ENCODE measurements at regions not wholly inside any gene's neighbourhood (a gene's known extent, or its start where the extent isn't known, plus 50 kb on each side); places are given as distances from the start of the nearest gene placed in this dataset.

- Histone ChIP-seq H3K27me3 (ENCODE audit: control insufficient read depth, insufficient read depth, low read length) (no peaks in the 10 kb centered on the region), H3K4me3 (ENCODE audit: low read length in 3 of 3) (no peak overlapping the region), H3K36me3 (ENCODE audit: control insufficient read depth in 2 of 3, insufficient read depth in 3 of 3, low read length in 3 of 3) (no peaks in the 10 kb centered on the region), H3K27ac (ENCODE audit: low read depth in 2 of 2, low read length in 2 of 2) (no peak overlapping the region), H3K4me1 (ENCODE audit: control insufficient read depth in 2 of 3, insufficient read depth in 2 of 3, low read depth in 1 of 3, low read length in 3 of 3) (no peaks in the 10 kb centered on the region), H3K9me3 (ENCODE audit: control insufficient read depth in 2 of 3, insufficient read depth in 1 of 3, low read length in 3 of 3) (no peaks in the 10 kb centered on the region), H3K9ac (ENCODE audit: low read length in 3 of 3) (no peak overlapping the region)
- FAIRE-seq (no peak), DNase-seq (no peak)
- no peak for TF ChIP-seq CTCF (IDR thresholded peaks at IDR 0.05; ENCODE audit: borderline replicate concordance, extremely low read depth, insufficient read depth)
- intact Hi-C loops (cut with DNase I), result no loop called here
These were observed 213.9 kb downstream of the PIK3C3 start for GRCh38 chr18:42168907-42169306.

- H3K27me3 ChIP-seq (ENCODE audit: control insufficient read depth, insufficient read depth, low read length), result no peaks in the 10 kb centered on the region
- no peaks in the 10 kb centered on the region for H3K4me1 ChIP-seq (ENCODE audit: control insufficient read depth in 2 of 3, insufficient read depth in 2 of 3, low read depth in 1 of 3, low read length in 3 of 3)
- DNase-seq, result peak in 3 of 5 donors; percentile 29 to 72 (median 60)
- no peak overlapping the region for H3K4me3 ChIP-seq (ENCODE audit: low read length in 3 of 3)
- no peak for TF ChIP-seq CTCF (IDR thresholded peaks at IDR 0.05; ENCODE audit: borderline replicate concordance, extremely low read depth, insufficient read depth)
- no peaks in the 10 kb centered on the region for H3K36me3 ChIP-seq (ENCODE audit: control insufficient read depth in 2 of 3, insufficient read depth in 3 of 3, low read length in 3 of 3)
- FAIRE-seq, result no peak
- H3K9ac ChIP-seq (ENCODE audit: low read length in 3 of 3), result no peak overlapping the region
- intact Hi-C loops (cut with DNase I), result no loop called here
- no peak overlapping the region for H3K27ac ChIP-seq (ENCODE audit: low read depth in 2 of 2, low read length in 2 of 2)
- H3K9me3 ChIP-seq (ENCODE audit: control insufficient read depth in 2 of 3, insufficient read depth in 1 of 3, low read length in 3 of 3), result no peaks in the 10 kb centered on the region
These were observed 219.9 kb downstream of the PIK3C3 start for GRCh38 chr18:42174909-42175308.

- H3K4me1 ChIP-seq (ENCODE audit: control insufficient read depth in 2 of 3, insufficient read depth in 2 of 3, low read depth in 1 of 3, low read length in 3 of 3), result no peaks in the 10 kb centered on the region
- H3K36me3 ChIP-seq (ENCODE audit: control insufficient read depth in 2 of 3, insufficient read depth in 3 of 3, low read length in 3 of 3), result no peaks in the 10 kb centered on the region
- DNase-seq, result no peak
- no peak overlapping the region for H3K9ac ChIP-seq (ENCODE audit: low read length in 3 of 3)
- TF ChIP-seq CTCF (IDR thresholded peaks at IDR 0.05; ENCODE audit: borderline replicate concordance, extremely low read depth, insufficient read depth), result no peak
- FAIRE-seq, result no peak
- H3K27ac ChIP-seq (ENCODE audit: low read depth in 2 of 2, low read length in 2 of 2), result no peak overlapping the region
- no peak overlapping the region for H3K4me3 ChIP-seq (ENCODE audit: low read length in 3 of 3)
- intact Hi-C loops (cut with DNase I), result no loop called here
- H3K9me3 ChIP-seq (ENCODE audit: control insufficient read depth in 2 of 3, insufficient read depth in 1 of 3, low read length in 3 of 3), result no peaks in the 10 kb centered on the region
- H3K27me3 ChIP-seq (ENCODE audit: control insufficient read depth, insufficient read depth, low read length), result no peaks in the 10 kb centered on the region
These were observed 221.6 kb downstream of the PIK3C3 start for GRCh38 chr18:42176599-42176998.

- Histone ChIP-seq H3K9ac (ENCODE audit: low read length in 3 of 3) (no peak overlapping the region), H3K27me3 (ENCODE audit: control insufficient read depth, insufficient read depth, low read length) (no peaks in the 10 kb centered on the region), H3K36me3 (ENCODE audit: control insufficient read depth in 2 of 3, insufficient read depth in 3 of 3, low read length in 3 of 3) (no peaks in the 10 kb centered on the region), H3K4me1 (ENCODE audit: control insufficient read depth in 2 of 3, insufficient read depth in 2 of 3, low read depth in 1 of 3, low read length in 3 of 3) (no peaks in the 10 kb centered on the region), H3K9me3 (ENCODE audit: control insufficient read depth in 2 of 3, insufficient read depth in 1 of 3, low read length in 3 of 3) (no peaks in the 10 kb centered on the region), H3K4me3 (ENCODE audit: low read length in 3 of 3) (no peak overlapping the region), H3K27ac (ENCODE audit: low read depth in 2 of 2, low read length in 2 of 2) (no peak overlapping the region)
- TF ChIP-seq CTCF (IDR thresholded peaks at IDR 0.05; ENCODE audit: borderline replicate concordance, extremely low read depth, insufficient read depth), result no peak
- no peak for FAIRE-seq
- DNase-seq, result no peak
- intact Hi-C loops (cut with DNase I), result no loop called here
These were observed 222.4 kb downstream of the PIK3C3 start for GRCh38 chr18:42177390-42177789.
